HCT116 (cell line): ENCODE measurements at regions not wholly inside any gene's neighbourhood (a gene's known extent, or its start where the extent isn't known, plus 50 kb on each side); places are given as distances from the start of the nearest gene placed in this dataset.

Experiments
- ATAC-seq: fragments of 200-7000 bp; cut with Tn5 transposase; 2 replicates; pipeline ENCODE4 v1.9.1; 2020; ENCODE audit warnings: mild to moderate bottlenecking, moderate library complexity
- BruUV-seq: library from RNA; stranded (reverse); fragments of 400-500 nt; replicated peaks from 2 replicates; lab custom pipeline; 2021; lab: Mats Ljungman, UMichigan
- CTCF ChIA-PET: fragments of 300-600 bp; sonication (Branson Sonifier 250); formaldehyde crosslinking; loops from one replicate; lab custom pipeline; 2021; ENCODE audit warnings: antibody characterized with exemption; lab: Charles Lee
- POLR2A ChIA-PET: fragments of 300-600, 350-600 bp; sonication (Branson Sonifier 250); formaldehyde crosslinking; loops from one replicate; lab custom pipeline; 2021; ENCODE audit warnings: antibody characterized with exemption; lab: Charles Lee
- RAD21 ChIA-PET, 2 experiments: fragments of 300-600 bp; sonication (Branson Sonifier 250); formaldehyde crosslinking; loops; one replicate each; lab custom pipeline; 2023; ENCODE audit warnings: low total read pairs in 2 of 2; ENCODE audit not compliant: uncharacterized antibody in 2 of 2, unreplicated experiment in 2 of 2, low non-redundant PET in 1 of 2; lab: Charles Lee
- DNase-seq: peaks from one replicate; pipeline ENCODE4 v3.0.0-alpha.2; 2010; ENCODE audit warnings: low read depth, low spot score
- H2AFZ ChIP-seq: fragments of 200-600 bp; shearing (Covaris generic), sonication (generic); 2 replicates; pipeline ENCODE4 v1.6.1; 2017; ENCODE audit warnings: low read depth, mixed run types, mixed read lengths, antibody characterized with exemption, low read length; ENCODE audit not compliant: poor library complexity, severe bottlenecking
- H3K27ac ChIP-seq: 2 replicates; pipeline ENCODE4 v1.5.1; 2012; ENCODE audit warnings: low read depth, low read length
- H3K27me3 ChIP-seq: fragments of 200-600 bp; sonication (generic); 2 replicates; pipeline ENCODE4 v1.6.1; 2016; ENCODE audit warnings: mixed run types, low read length, mixed read lengths; ENCODE audit not compliant: insufficient read depth
- H3K36me3 ChIP-seq, 2 experiments: fragments of 200-500 bp in 1 of 2; fragments of 200-600 bp in 1 of 2; sonication (Bioruptor generic) in 1 of 2; sonication (generic) in 1 of 2; 2 replicates each; pipeline versions ENCODE4 v1.5.1 to v1.6.1; 2014 to 2016; ENCODE audit warnings: low read length in 2 of 2, inconsistent platforms in 1 of 2, mixed read lengths in 1 of 2, mixed run types in 1 of 2; ENCODE audit not compliant: insufficient read depth in 2 of 2, control insufficient read depth in 1 of 2
- H3K4me1 ChIP-seq, 2 experiments: fragments of 200-600 bp in 1 of 2; sonication (generic) in 1 of 2; 2 replicates each; pipeline versions ENCODE4 v1.5.1 to v1.6.1; 2012 to 2017; ENCODE audit warnings: low read length in 2 of 2, inconsistent platforms in 1 of 2, mild to moderate bottlenecking in 1 of 2, mixed read lengths in 1 of 2, mixed run types in 1 of 2, moderate library complexity in 1 of 2; ENCODE audit not compliant: insufficient read depth in 2 of 2, control insufficient read depth in 1 of 2
- H3K4me2 ChIP-seq: fragments of 200-600 bp; sonication (generic); 2 replicates; pipeline ENCODE4 v1.6.1; 2017; ENCODE audit warnings: mixed run types, low read length, mixed read lengths
- H3K4me3 ChIP-seq, 2 experiments: fragments of 200-600 bp in 1 of 2; sonication (generic) in 1 of 2; replicated peaks in 1 of 2; 2 replicates each; pipeline ENCODE4 v1.5.1; 2011 to 2016; ENCODE audit warnings: low read length in 2 of 2, control low read depth in 1 of 2, low read depth in 1 of 2, mild to moderate bottlenecking in 1 of 2, mixed read lengths in 1 of 2, mixed run types in 1 of 2
- H3K79me2 ChIP-seq: fragments of 200-600 bp; sonication (generic); 2 replicates; pipeline ENCODE4 v1.6.1; 2017; ENCODE audit warnings: mild to moderate bottlenecking, mixed run types, low read length, moderate library complexity, mixed read lengths; ENCODE audit not compliant: insufficient read depth
- H3K9ac ChIP-seq: fragments of 200-600 bp; sonication (generic); 2 replicates; pipeline ENCODE4 v1.6.1; 2016; ENCODE audit warnings: low read length, mixed read lengths
- H3K9me2 ChIP-seq: fragments of 200-600 bp; sonication (generic), shearing (Covaris generic); 2 replicates; pipeline ENCODE4 v1.6.1; 2017; ENCODE audit warnings: mixed run types, mild to moderate bottlenecking, moderate library complexity; ENCODE audit not compliant: insufficient read depth
- H3K9me3 ChIP-seq, 2 experiments: fragments of 200-500 bp in 1 of 2; fragments of 200-600 bp in 1 of 2; sonication (Bioruptor generic) in 1 of 2; sonication (generic) in 1 of 2; 2 replicates each; pipeline ENCODE4 v1.6.1; 2014 to 2017; ENCODE audit warnings: low read length in 2 of 2, mixed read lengths in 2 of 2, inconsistent platforms in 1 of 2, low read depth in 1 of 2, mild to moderate bottlenecking in 1 of 2, mixed run types in 1 of 2, moderate library complexity in 1 of 2; ENCODE audit not compliant: control insufficient read depth in 1 of 2, insufficient read depth in 1 of 2
- H4K20me1 ChIP-seq: fragments of 200-600 bp; sonication (generic), shearing (Covaris generic); 2 replicates; pipeline ENCODE4 v1.6.1; 2017; ENCODE audit warnings: mixed run types, mild to moderate bottlenecking, moderate library complexity; ENCODE audit not compliant: insufficient read depth
- CBX3 ChIP-seq: IDR thresholded peaks from 2 replicates; pipeline ENCODE4 v1.6.1; 2012; ENCODE audit warnings: low read depth
- EZH2 ChIP-seq: fragments of 200-600 bp; sonication (generic); IDR thresholded peaks from 2 replicates; pipeline ENCODE4 v1.6.1; 2017; ENCODE audit warnings: antibody characterized with exemption, mixed run types
- EZH2phosphoT487 ChIP-seq: fragments of 200-600 bp; IDR thresholded peaks from 2 replicates; pipeline ENCODE4 v1.6.1; 2018; ENCODE audit warnings: antibody characterized with exemption, borderline replicate concordance
- JUND ChIP-seq: IDR thresholded peaks from 2 replicates; pipeline ENCODE4 v1.6.1; 2012
- MAX ChIP-seq: IDR thresholded peaks from 2 replicates; pipeline ENCODE4 v1.6.1; 2012
- POLR2A ChIP-seq: IDR thresholded peaks from 2 replicates; pipeline ENCODE4 v1.7.0; 2011; ENCODE audit warnings: borderline replicate concordance; ENCODE audit not compliant: insufficient read depth, insufficient read length; ENCODE audit errors: extremely low read depth
- POLR2AphosphoS5 ChIP-seq: IDR thresholded peaks from 2 replicates; pipeline ENCODE4 v1.6.1; 2011; ENCODE audit warnings: mild to moderate bottlenecking, low read depth, low read length, moderate library complexity
- RAD21 ChIP-seq: IDR thresholded peaks from 2 replicates; pipeline ENCODE4 v1.6.1; 2012; ENCODE audit warnings: low read depth, mild to moderate bottlenecking
- SIN3A ChIP-seq: IDR thresholded peaks from 2 replicates; pipeline ENCODE4 v1.6.1; 2012; ENCODE audit warnings: low read depth
- SP1 ChIP-seq: IDR thresholded peaks from 2 replicates; pipeline ENCODE4 v1.6.1; 2012; ENCODE audit warnings: low read depth
- SRF ChIP-seq: IDR thresholded peaks from 2 replicates; pipeline ENCODE4 v1.6.1; 2012; ENCODE audit warnings: low read depth
- TCF7L2 ChIP-seq: IDR thresholded peaks from 2 replicates; pipeline ENCODE4 v1.7.0; 2011; ENCODE audit warnings: borderline replicate concordance, inconsistent platforms; ENCODE audit not compliant: insufficient read depth, insufficient read length; ENCODE audit errors: extremely low read depth
- YY1 ChIP-seq: IDR thresholded peaks from 2 replicates; pipeline ENCODE4 v1.6.1; 2011; ENCODE audit warnings: low read length, low read depth, moderate library complexity, mild to moderate bottlenecking; ENCODE audit not compliant: insufficient replicate concordance; ENCODE audit errors: extremely low read depth
- ZBTB33 ChIP-seq: IDR thresholded peaks from 2 replicates; pipeline ENCODE4 v1.6.1; 2011; ENCODE audit warnings: mild to moderate bottlenecking, low read length, moderate library complexity; ENCODE audit not compliant: insufficient replicate concordance; ENCODE audit errors: extremely low read depth
- ZFX ChIP-seq: fragments of 450-650 bp; IDR thresholded peaks from 2 replicates; pipeline ENCODE4 v1.6.1; 2017
- intact Hi-C: fragments of 100-400 bp; cut with micrococcal nuclease; formaldehyde crosslinking; loops from 2 replicates; pipeline ENCODE4 v1.10.0; 2022

- no peak overlapping the region for H3K4me2 ChIP-seq
- no peaks in the 10 kb centered on the region for H3K79me2 ChIP-seq
- DNase-seq (no peak), ATAC-seq (no peak)
- no peak overlapping the region for H3K4me3 ChIP-seq
- no TSS peak for BruUV-seq
- intact Hi-C loops: no loop called here
- ChIA-PET POLR2A (no interaction called here), RAD21 (no interaction called here), CTCF (no interaction called here)
- no peak overlapping the region for H2AFZ ChIP-seq
- TF ChIP-seq TCF7L2: no peak
- no peak for TF ChIP-seq ZFX
- no peak for TF ChIP-seq RAD21
- TF ChIP-seq POLR2A: no peak
- no peak for TF ChIP-seq SP1
- no peak for TF ChIP-seq CBX3
- no peak for TF ChIP-seq SIN3A
- no peak for TF ChIP-seq JUND
- TF ChIP-seq POLR2AphosphoS5: no peak
- H3K27ac ChIP-seq: no peak overlapping the region
- no peak overlapping the region for H3K9ac ChIP-seq
- H4K20me1 ChIP-seq: no peaks in the 10 kb centered on the region
- H3K4me1 ChIP-seq: no peaks in the 10 kb centered on the region
- H3K27me3 ChIP-seq: peaks cover 11% of the 10 kb centered on the region; the same call in 1 of the 2 replicates
- H3K9me3 ChIP-seq: no peaks in the 10 kb centered on the region
- H3K36me3 ChIP-seq: no peaks in the 10 kb centered on the region
- H3K9me2 ChIP-seq: no peaks in the 10 kb centered on the region
Measured at GRCh38 chr10:33871061-33871956, 536.8 kb upstream of the NRP1 start.

GRCh38 chr10:33869481-33869880, 535.0 kb upstream of the NRP1 start:
- RAD21 ChIA-PET: no interaction called here
- H3K4me1 ChIP-seq: no peaks in the 10 kb centered on the region
- intact Hi-C loops: no loop called here
- no peak overlapping the region for H2AFZ ChIP-seq
- no peaks in the 10 kb centered on the region for H3K36me3 ChIP-seq
- H4K20me1 ChIP-seq: no peaks in the 10 kb centered on the region
- TF ChIP-seq CBX3 (no peak), RAD21 (no peak), ZBTB33 (no peak), TCF7L2 (no peak), SRF (no peak), YY1 (no peak), JUND (no peak), EZH2 (no peak), POLR2AphosphoS5 (no peak), EZH2phosphoT487 (no peak), MAX (no peak)
- TF ChIP-seq, all 23 proteins: peak for 0
- ATAC-seq (no peak), DNase-seq (no peak)
- no peak overlapping the region for H3K4me2 ChIP-seq
- no TSS peak for BruUV-seq
- POLR2A ChIA-PET: no interaction called here
- CTCF ChIA-PET: no interaction called here
- H3K79me2 ChIP-seq: no peaks in the 10 kb centered on the region
- H3K9me2 ChIP-seq: no peaks in the 10 kb centered on the region
- H3K9ac ChIP-seq: no peak overlapping the region
- H3K9me3 ChIP-seq: no peaks in the 10 kb centered on the region
- no peak overlapping the region for H3K4me3 ChIP-seq
- peaks cover 11% of the 10 kb centered on the region; the same call in 1 of the 2 replicates for H3K27me3 ChIP-seq
- no peak overlapping the region for H3K27ac ChIP-seq
